ENCODE measurements at regions not wholly inside any gene's neighbourhood (a gene's known extent, or its start where the extent isn't known, plus 50 kb on each side); places are given as distances from the start of the nearest gene placed in this dataset.

DNA sequence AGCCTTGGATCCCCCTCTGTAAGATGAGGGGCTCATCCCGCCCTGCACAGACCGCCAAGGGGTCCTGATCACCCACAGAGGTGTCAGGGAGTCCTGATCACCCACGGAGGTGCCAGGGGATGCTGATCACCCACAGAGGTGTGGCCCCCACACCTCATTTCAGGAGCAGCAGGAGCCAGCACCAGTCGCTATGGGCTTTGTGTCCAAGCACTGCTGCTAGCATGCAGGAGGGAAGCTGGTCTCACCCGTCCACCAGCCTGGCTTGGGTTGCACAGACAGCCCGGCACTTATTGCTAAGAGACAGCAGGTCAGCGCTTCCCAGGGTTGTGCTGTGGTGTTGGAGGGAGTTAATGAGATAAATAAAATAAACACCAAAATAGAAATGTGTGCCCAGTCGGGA lies 88.5 kb downstream of the ADRA2C start:
- WGBS (ENCODE audit: insufficient coverage, low lambda C conversion rate) = 40% methylated on average over 1 of the region's 8 CpGs
- no peaks in the 10 kb centered on the region for H3K4me1 ChIP-seq (ENCODE audit: control insufficient read depth, insufficient read depth, low read length)
- H3K9me3 ChIP-seq (ENCODE audit: control insufficient read depth, low read depth, low read length) = no peaks in the 10 kb centered on the region
- DNase-seq = no peak
- no peak overlapping the region for H3K4me3 ChIP-seq (ENCODE audit: low read length)
- H3K27me3 ChIP-seq (ENCODE audit: control insufficient read depth, insufficient read depth, low read length) = peaks cover 16% of the 10 kb centered on the region
- no peaks in the 10 kb centered on the region for H3K36me3 ChIP-seq (ENCODE audit: control insufficient read depth, insufficient read depth, low read length)
- no peak overlapping the region for H3K27ac ChIP-seq (ENCODE audit: low read length)

DNA sequence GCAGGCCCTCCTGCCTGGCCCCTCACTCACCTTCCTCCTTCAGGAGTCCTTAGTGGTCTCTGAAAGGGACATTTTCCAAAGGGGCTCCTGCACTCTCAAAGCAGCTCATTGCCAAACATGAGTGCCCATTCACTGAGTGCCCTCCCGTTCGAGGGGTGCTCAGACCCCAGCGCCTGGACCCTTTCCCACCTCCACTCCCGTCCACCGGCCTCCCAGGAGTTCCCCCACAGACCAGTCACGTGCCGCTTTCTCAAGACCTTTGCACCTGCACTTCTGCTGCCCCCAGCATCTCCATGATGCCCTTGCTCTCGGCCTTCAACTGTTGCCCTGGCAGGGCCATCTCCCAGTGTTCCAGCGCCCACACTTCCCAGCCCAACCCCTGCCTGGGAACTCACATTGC lies 89.5 kb downstream of the ADRA2C start:
- no peaks in the 10 kb centered on the region for H3K36me3 ChIP-seq (ENCODE audit: control insufficient read depth, insufficient read depth, low read length)
- WGBS (ENCODE audit: insufficient coverage, low lambda C conversion rate) = no CpG with 5 or more reads among the region's 9 CpGs
- peaks cover 16% of the 10 kb centered on the region for H3K27me3 ChIP-seq (ENCODE audit: control insufficient read depth, insufficient read depth, low read length)
- H3K9me3 ChIP-seq (ENCODE audit: control insufficient read depth, low read depth, low read length) = no peaks in the 10 kb centered on the region
- DNase-seq = no peak
- no peaks in the 10 kb centered on the region for H3K4me1 ChIP-seq (ENCODE audit: control insufficient read depth, insufficient read depth, low read length)
- no peak overlapping the region for H3K27ac ChIP-seq (ENCODE audit: low read length)
- no peak overlapping the region for H3K4me3 ChIP-seq (ENCODE audit: low read length)

DNA sequence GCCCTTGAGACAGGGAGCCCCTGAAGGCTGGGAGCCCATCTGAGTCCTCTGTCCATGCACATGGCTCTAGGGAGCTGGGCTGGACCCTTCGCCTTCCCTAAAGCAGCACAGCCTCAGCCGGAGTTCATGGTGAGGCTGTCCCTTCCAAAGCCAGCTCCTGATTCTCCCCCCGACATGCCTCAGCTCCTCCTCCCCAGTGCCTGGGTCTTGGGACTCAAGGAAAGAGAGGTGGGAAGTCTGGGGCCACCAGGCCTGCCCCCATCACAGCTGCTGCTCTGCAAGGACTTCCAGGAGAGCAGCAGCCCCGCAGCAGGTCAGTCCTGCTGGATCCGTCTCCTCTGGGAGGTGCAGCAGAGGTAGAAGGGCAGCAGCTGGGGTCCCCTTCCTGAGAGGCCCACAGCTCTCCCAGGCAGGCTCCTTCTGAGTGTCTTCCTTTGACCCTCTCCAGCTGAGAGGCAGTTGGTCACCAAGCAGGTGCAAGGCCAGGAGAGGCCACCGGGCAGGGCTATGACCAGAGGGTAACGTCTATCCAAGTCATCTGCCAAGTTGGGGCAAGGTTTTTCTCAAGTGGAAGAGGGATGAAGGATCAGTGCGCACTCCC lies 90.5 kb downstream of the ADRA2C start:
- Histone ChIP-seq H3K4me3 (ENCODE audit: low read length) (no peak overlapping the region), H3K27me3 (ENCODE audit: control insufficient read depth, insufficient read depth, low read length) (peaks cover 12% of the 10 kb centered on the region), H3K9me3 (ENCODE audit: control insufficient read depth, low read depth, low read length) (no peaks in the 10 kb centered on the region), H3K4me1 (ENCODE audit: control insufficient read depth, insufficient read depth, low read length) (no peaks in the 10 kb centered on the region), H3K27ac (ENCODE audit: low read length) (no peak overlapping the region), H3K36me3 (ENCODE audit: control insufficient read depth, insufficient read depth, low read length) (no peaks in the 10 kb centered on the region)
- no peak for DNase-seq
- WGBS (ENCODE audit: insufficient coverage, low lambda C conversion rate) = no CpG with 5 or more reads among the region's 8 CpGs

DNA sequence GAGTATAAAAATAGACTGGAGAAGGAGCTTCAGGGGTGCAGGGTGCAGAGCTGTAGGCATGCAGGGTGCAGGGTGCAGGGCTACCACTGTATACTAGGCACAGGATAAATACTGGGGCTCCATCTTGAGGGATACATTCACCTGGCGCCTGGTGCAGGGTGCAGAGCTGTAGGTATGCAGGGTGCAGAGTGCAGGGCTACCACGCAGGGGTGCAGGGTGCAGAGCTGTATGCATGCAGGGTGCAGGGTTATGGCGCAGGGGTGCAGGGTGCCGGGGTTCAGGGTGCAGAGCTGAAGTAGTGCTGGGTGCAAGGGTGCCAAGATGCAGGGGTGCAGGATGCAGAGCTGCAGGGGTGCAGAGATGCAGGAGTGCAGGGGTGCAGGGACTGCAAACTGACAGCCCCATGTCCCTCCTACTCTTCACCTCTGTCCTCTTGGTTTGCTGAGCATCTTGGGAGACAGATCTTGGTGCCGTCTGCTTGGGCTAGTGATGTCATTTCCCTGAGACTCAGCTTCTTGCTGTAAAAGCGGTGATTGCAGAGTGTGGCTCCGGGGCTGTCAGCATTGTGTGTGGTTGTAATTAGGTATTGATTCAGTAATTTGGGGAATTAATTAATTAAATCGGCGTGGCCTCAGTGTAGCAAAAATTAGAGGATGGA lies 91.2 kb downstream of the ADRA2C start:
- Histone ChIP-seq H3K9me3 (ENCODE audit: control insufficient read depth, low read depth, low read length) (no peaks in the 10 kb centered on the region), H3K36me3 (ENCODE audit: control insufficient read depth, insufficient read depth, low read length) (no peaks in the 10 kb centered on the region), H3K4me3 (ENCODE audit: low read length) (no peak overlapping the region), H3K4me1 (ENCODE audit: control insufficient read depth, insufficient read depth, low read length) (no peaks in the 10 kb centered on the region), H3K27me3 (ENCODE audit: control insufficient read depth, insufficient read depth, low read length) (peaks cover 16% of the 10 kb centered on the region), H3K27ac (ENCODE audit: low read length) (no peak overlapping the region)
- DNase-seq = no peak
- 100% methylated on average over 2 of the region's 9 CpGs for WGBS (ENCODE audit: insufficient coverage, low lambda C conversion rate)

DNA sequence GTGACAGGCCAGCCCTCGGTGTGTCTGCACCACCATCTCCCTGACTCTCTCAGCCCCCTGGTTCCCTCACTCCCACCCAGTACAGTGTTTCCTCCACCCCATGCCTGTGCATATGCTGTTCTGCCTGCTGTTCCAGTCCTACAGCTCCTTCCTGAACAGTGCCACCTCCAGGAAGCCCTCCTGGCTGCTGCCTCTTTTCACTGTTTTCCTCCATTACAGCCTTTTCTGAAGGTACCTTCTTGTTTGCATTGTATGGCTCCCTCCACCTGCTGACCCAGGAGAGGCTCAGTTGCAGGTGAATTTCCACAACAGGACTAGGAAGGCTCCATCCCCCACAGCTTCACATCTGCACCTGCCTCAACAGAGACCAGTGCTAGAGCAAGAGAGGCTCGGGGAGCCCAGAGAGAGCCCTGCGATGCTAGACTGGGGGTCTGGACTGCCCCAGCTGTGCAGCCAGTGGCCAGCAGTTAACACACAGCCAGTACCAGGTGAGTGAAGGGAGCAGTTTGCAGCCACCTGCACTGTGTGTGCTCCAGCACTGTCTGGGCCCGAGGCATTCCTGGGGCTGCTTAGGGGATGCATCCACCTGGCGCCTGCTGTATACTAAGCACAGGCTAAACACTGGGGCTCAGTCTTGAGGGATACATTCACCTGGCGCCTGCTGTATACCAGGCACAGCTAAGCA lies 92.0 kb downstream of the ADRA2C start:
- DNase-seq = no peak

DNA sequence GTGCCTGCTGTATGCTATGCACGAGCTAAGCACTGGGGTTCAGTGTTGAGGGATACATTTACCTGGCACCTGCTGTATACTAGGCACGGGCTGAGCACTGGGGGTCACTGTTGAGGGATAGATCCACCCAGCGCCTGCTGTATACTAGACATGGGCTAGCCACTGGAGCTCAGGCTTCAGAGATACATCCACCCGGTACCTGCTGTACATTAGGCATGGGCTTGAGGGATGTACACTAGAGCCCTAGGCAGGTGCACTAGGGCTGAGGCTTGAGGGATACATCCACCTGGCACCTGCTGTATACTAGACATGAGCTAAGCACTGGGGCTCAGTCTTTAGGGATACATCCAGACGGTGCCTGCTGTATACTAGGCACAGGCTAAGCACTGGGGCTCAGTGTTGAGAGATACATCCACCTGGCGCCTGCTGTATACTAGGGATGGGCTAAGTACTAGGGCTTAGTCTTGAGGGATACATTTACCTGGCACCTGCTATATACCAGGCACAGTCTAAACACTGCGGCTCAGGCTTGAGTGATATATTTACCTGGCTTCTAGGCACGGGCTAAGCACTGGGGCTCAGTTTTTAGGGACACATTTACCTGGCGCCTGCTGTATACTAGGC lies 92.7 kb downstream of the ADRA2C start:
- DNase-seq = no peak
- WGBS (ENCODE audit: insufficient coverage, low lambda C conversion rate) = no CpG with 5 or more reads among the region's 9 CpGs
- H3K4me1 ChIP-seq (ENCODE audit: control insufficient read depth, insufficient read depth, low read length) = no peaks in the 10 kb centered on the region
- H3K27ac ChIP-seq (ENCODE audit: low read length) = no peak overlapping the region
- H3K36me3 ChIP-seq (ENCODE audit: control insufficient read depth, insufficient read depth, low read length) = no peaks in the 10 kb centered on the region
- H3K9me3 ChIP-seq (ENCODE audit: control insufficient read depth, low read depth, low read length) = no peaks in the 10 kb centered on the region
- peaks cover 20% of the 10 kb centered on the region for H3K27me3 ChIP-seq (ENCODE audit: control insufficient read depth, insufficient read depth, low read length)
- no peak overlapping the region for H3K4me3 ChIP-seq (ENCODE audit: low read length)

More for the DNA sequence above, 92.0 kb downstream of the ADRA2C start:
- H3K36me3 ChIP-seq (ENCODE audit: control insufficient read depth, insufficient read depth, low read length) = no peaks in the 10 kb centered on the region
- no peaks in the 10 kb centered on the region for H3K9me3 ChIP-seq (ENCODE audit: control insufficient read depth, low read depth, low read length)
- H3K27me3 ChIP-seq (ENCODE audit: control insufficient read depth, insufficient read depth, low read length) = peaks cover 23% of the 10 kb centered on the region
- H3K4me1 ChIP-seq (ENCODE audit: control insufficient read depth, insufficient read depth, low read length) = no peaks in the 10 kb centered on the region
- H3K4me3 ChIP-seq (ENCODE audit: low read length) = no peak overlapping the region
- no peak overlapping the region for H3K27ac ChIP-seq (ENCODE audit: low read length)
- WGBS (ENCODE audit: insufficient coverage, low lambda C conversion rate) = no CpG with 5 or more reads among the region's 6 CpGs

DNA sequence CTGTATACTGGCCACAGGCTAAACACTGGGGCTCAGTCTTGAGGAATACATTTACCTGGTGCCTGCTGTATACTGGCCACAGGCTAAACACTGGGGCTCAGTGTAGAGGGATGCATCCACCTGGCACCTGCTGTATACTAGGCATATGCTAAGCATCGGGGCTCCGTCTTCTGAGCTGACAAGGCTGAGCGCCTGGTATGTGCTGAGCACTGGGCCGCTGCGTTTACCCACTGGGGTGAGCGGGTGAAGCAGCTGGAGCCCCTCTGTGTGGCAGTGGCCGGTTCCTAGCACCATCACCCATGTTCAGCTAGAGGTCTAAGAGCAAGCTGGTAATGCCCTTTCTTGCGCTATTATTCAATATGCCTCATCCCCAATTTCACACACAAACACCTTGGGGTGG lies 93.4 kb downstream of the ADRA2C start:
- Histone ChIP-seq H3K27me3 (ENCODE audit: control insufficient read depth, insufficient read depth, low read length) (peaks cover 23% of the 10 kb centered on the region), H3K9me3 (ENCODE audit: control insufficient read depth, low read depth, low read length) (no peaks in the 10 kb centered on the region), H3K36me3 (ENCODE audit: control insufficient read depth, insufficient read depth, low read length) (no peaks in the 10 kb centered on the region), H3K4me3 (ENCODE audit: low read length) (no peak overlapping the region), H3K4me1 (ENCODE audit: control insufficient read depth, insufficient read depth, low read length) (no peaks in the 10 kb centered on the region), H3K27ac (ENCODE audit: low read length) (no peak overlapping the region)
- DNase-seq = no peak
- WGBS (ENCODE audit: insufficient coverage, low lambda C conversion rate) = no CpG with 5 or more reads among the region's 8 CpGs

DNA sequence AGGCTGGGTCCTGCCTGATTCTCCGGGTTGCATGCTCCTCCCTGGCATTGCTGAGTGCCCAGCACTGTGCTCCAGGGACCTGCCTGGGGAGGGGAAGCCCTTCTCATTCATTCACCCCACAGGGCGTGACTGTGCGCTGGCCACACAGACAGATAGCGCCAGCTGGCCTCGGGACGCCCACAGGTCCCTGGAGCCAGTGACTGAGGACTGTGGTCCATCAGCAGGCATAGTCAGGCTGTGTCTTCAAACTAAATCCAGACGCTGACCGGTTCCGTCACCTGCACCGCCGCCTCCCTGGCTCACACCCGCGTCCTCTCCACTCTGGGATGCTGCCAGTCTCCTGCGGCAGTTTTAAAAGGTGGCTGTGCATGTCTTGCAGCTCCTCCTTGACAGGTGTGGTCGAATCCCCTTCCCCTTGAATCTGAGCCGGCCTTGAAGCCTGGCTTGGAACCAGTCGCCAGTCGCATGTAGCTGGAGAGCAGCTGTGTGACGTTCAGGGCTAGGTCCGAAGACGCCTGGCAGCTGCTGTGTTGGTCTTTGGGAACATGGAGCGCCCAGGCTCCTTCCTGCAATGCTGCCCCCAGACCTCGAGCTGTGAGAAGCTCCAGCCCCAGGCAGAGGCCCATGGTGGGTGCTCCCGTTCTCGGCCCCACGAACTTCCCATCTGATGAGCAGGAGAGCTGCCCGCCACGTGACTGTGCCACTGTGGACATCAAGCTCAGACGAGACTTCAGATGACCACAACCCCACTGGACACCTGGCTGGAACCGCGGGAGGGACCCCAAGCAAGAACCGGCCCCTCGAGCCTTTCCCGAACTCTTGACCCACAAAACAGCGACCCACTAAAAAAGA lies 94.1 kb downstream of the ADRA2C start:
- H3K9me3 ChIP-seq (ENCODE audit: control insufficient read depth, low read depth, low read length) = no peaks in the 10 kb centered on the region
- no peak overlapping the region for H3K27ac ChIP-seq (ENCODE audit: low read length)
- no peaks in the 10 kb centered on the region for H3K36me3 ChIP-seq (ENCODE audit: control insufficient read depth, insufficient read depth, low read length)
- no peaks in the 10 kb centered on the region for H3K4me1 ChIP-seq (ENCODE audit: control insufficient read depth, insufficient read depth, low read length)
- H3K27me3 ChIP-seq (ENCODE audit: control insufficient read depth, insufficient read depth, low read length) = peaks cover 21% of the 10 kb centered on the region
- H3K4me3 ChIP-seq (ENCODE audit: low read length) = no peak overlapping the region
- no peak for DNase-seq
- no CpG with 5 or more reads among the region's 35 CpGs for WGBS (ENCODE audit: insufficient coverage, low lambda C conversion rate)

DNA sequence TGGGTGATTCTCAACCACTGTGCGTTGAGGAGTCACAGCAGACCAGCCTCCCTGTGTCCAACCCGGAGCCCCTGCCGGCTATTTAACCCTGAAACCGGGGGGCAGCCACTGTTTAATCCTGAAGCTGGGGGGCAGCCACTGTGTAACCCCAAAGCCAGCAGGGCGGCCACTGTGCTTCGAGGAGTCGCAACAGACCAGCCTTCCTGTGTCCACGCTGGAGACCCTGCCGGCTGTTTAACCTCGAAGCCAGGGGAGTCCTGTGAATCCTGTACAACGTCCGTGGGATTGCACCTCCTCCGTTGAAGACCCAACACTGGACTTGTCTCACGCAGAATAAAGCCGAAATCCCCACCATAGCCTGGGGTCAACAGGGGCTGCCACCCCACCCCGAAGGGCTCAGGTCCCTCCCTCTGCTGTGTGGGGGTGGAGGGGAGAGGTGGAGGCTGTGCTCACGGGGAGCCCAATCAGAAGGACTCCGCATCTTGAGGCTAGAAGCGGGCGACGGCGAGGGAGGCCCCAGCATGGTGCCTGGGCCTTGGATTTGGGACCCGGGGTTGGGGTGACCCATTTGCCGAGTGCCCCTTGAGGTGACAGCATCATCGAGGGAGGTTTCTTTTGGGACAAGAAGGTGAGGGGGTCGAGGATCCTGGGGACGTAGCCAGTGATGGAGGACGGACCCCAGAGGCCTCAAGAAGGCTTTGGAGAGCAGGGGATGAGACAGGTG lies 94.9 kb downstream of the ADRA2C start:
- WGBS (ENCODE audit: insufficient coverage, low lambda C conversion rate) = no CpG with 5 or more reads among the region's 28 CpGs
- Histone ChIP-seq H3K27ac (ENCODE audit: low read length) (no peak overlapping the region), H3K27me3 (ENCODE audit: control insufficient read depth, insufficient read depth, low read length) (peaks cover 21% of the 10 kb centered on the region), H3K36me3 (ENCODE audit: control insufficient read depth, insufficient read depth, low read length) (no peaks in the 10 kb centered on the region), H3K4me1 (ENCODE audit: control insufficient read depth, insufficient read depth, low read length) (no peaks in the 10 kb centered on the region), H3K9me3 (ENCODE audit: control insufficient read depth, low read depth, low read length) (no peaks in the 10 kb centered on the region), H3K4me3 (ENCODE audit: low read length) (no peak overlapping the region)
- DNase-seq = no peak

Data from large intestine (tissue), 3 donors.